H9 (cell line): ENCODE measurements at regions not wholly inside any gene's neighbourhood (a gene's known extent, or its start where the extent isn't known, plus 50 kb on each side); places are given as distances from the start of the nearest gene placed in this dataset.

Experiments
- DNase-seq: peaks from one replicate; pipeline ENCODE4 v3.0.0-alpha.2; 2017
- H2AFZ ChIP-seq: one replicate; pipeline ENCODE4 v1.6.1; 2013; ENCODE audit warnings: mild to moderate bottlenecking, low read length, control low read depth, moderate library complexity
- H2AK5ac ChIP-seq: 2 replicates; pipeline ENCODE4 v1.6.1; 2013; ENCODE audit warnings: low read length, control low read depth, mixed read lengths; ENCODE audit not compliant: insufficient read length
- H2BK120ac ChIP-seq: one replicate; pipeline ENCODE4 v1.6.1; 2013; ENCODE audit warnings: low read depth, mild to moderate bottlenecking, low read length, control low read depth, inconsistent platforms; ENCODE audit not compliant: poor library complexity, severe bottlenecking
- H2BK12ac ChIP-seq: 2 replicates; pipeline ENCODE4 v1.6.1; 2013; ENCODE audit warnings: low read length, control low read depth, mixed read lengths, low read depth; ENCODE audit not compliant: insufficient read length
- H2BK15ac ChIP-seq: 2 replicates; pipeline ENCODE4 v1.6.1; 2013; ENCODE audit warnings: low read depth, low read length, control low read depth
- H2BK20ac ChIP-seq: one replicate; pipeline ENCODE4 v1.6.1; 2013; ENCODE audit warnings: low read depth, mild to moderate bottlenecking, low read length, control low read depth, inconsistent platforms; ENCODE audit not compliant: poor library complexity, severe bottlenecking
- H2BK5ac ChIP-seq: 2 replicates; pipeline ENCODE4 v1.6.1; 2013; ENCODE audit warnings: low read length, control low read depth, mixed read lengths; ENCODE audit not compliant: insufficient read length
- H3K14ac ChIP-seq: 2 replicates; pipeline ENCODE4 v1.6.1; 2013; ENCODE audit warnings: low read length, control low read depth; ENCODE audit not compliant: insufficient read depth
- H3K18ac ChIP-seq: 2 replicates; pipeline ENCODE4 v1.6.1; 2013; ENCODE audit warnings: low read depth, mild to moderate bottlenecking, mixed read lengths, low read length, control low read depth; ENCODE audit not compliant: insufficient read length
- H3K23ac ChIP-seq: 2 replicates; pipeline ENCODE4 v1.6.1; 2013; ENCODE audit warnings: low read length, control low read depth, mixed read lengths, low read depth; ENCODE audit not compliant: insufficient read length
- H3K23me2 ChIP-seq: 2 replicates; pipeline ENCODE4 v1.6.1; 2013; ENCODE audit warnings: low read depth, mild to moderate bottlenecking, mixed read lengths, low read length, control low read depth; ENCODE audit not compliant: insufficient read length, poor library complexity, severe bottlenecking
- H3K27ac ChIP-seq: 2 replicates; pipeline ENCODE4 v1.5.1; 2013; ENCODE audit warnings: low read length, control low read depth, mixed read lengths, low read depth; ENCODE audit not compliant: insufficient read length
- H3K27me3 ChIP-seq: 2 replicates; pipeline ENCODE4 v1.6.1; 2013; ENCODE audit warnings: low read length, control low read depth, inconsistent platforms; ENCODE audit not compliant: insufficient read depth
- H3K4ac ChIP-seq: 2 replicates; pipeline ENCODE4 v1.6.1; 2013; ENCODE audit warnings: low read depth, mild to moderate bottlenecking, control low read depth, inconsistent platforms, low read length, moderate library complexity
- H3K4me1 ChIP-seq: 2 replicates; pipeline ENCODE4 v1.6.1; 2013; ENCODE audit warnings: low read length, control low read depth, inconsistent platforms; ENCODE audit not compliant: insufficient read depth
- H3K4me2 ChIP-seq: 2 replicates; pipeline ENCODE4 v1.6.1; 2013; ENCODE audit warnings: low read length, control low read depth, mixed read lengths; ENCODE audit not compliant: insufficient read length, insufficient read depth
- H3K56ac ChIP-seq: 2 replicates; pipeline ENCODE4 v1.6.1; 2013; ENCODE audit warnings: low read depth, mild to moderate bottlenecking, mixed read lengths, low read length, control low read depth; ENCODE audit not compliant: insufficient read length
- H3K79me1 ChIP-seq: 2 replicates; pipeline ENCODE4 v1.6.1; 2013; ENCODE audit warnings: low read depth, mild to moderate bottlenecking, moderate library complexity, low read length, control low read depth, inconsistent platforms; ENCODE audit not compliant: insufficient read depth, poor library complexity, severe bottlenecking
- H3K79me2 ChIP-seq: 2 replicates; pipeline ENCODE4 v1.6.1; 2013; ENCODE audit warnings: low read length, control low read depth, inconsistent platforms; ENCODE audit not compliant: insufficient read depth
- H3K9ac ChIP-seq: 2 replicates; pipeline ENCODE4 v1.6.1; 2013; ENCODE audit warnings: low read length, control low read depth, mixed read lengths; ENCODE audit not compliant: insufficient read length; ENCODE audit errors: extremely low read depth
- H3K9me3 ChIP-seq: one replicate; pipeline ENCODE4 v1.6.1; 2013; ENCODE audit warnings: low read depth, low read length, inconsistent platforms; ENCODE audit not compliant: control insufficient read depth
- H3T11ph ChIP-seq: one replicate; pipeline ENCODE4 v1.6.1; 2013; ENCODE audit warnings: mild to moderate bottlenecking, low read length, control low read depth, inconsistent platforms
- H4K20me1 ChIP-seq: one replicate; pipeline ENCODE4 v1.6.1; 2013; ENCODE audit not compliant: control insufficient read depth, insufficient read length, insufficient read depth
- H4K5ac ChIP-seq: 2 replicates; pipeline ENCODE4 v1.6.1; 2013; ENCODE audit warnings: low read depth, mild to moderate bottlenecking, mixed read lengths, low read length, control low read depth; ENCODE audit not compliant: insufficient read length
- H4K8ac ChIP-seq: replicated peaks from 2 replicates; pipeline ENCODE4 v1.6.1; 2013; ENCODE audit warnings: low read length, control low read depth, mixed read lengths, low read depth; ENCODE audit not compliant: insufficient read length
- H4K91ac ChIP-seq: 2 replicates; pipeline ENCODE4 v1.6.1; 2013; ENCODE audit warnings: low read depth, mild to moderate bottlenecking, moderate library complexity, mixed read lengths, low read length, control low read depth; ENCODE audit not compliant: insufficient read length
- H3K27ac Mint-ChIP-seq, 3 experiments: 2 replicates in 2 of 3; 3 replicates in 1 of 3; pipeline ENCODE4 v1.8.0; 2020 to 2021; ENCODE audit warnings: mixed read lengths in 3 of 3, mild to moderate bottlenecking in 1 of 3, moderate library complexity in 1 of 3
- H3K27me3 Mint-ChIP-seq: 2 replicates; pipeline ENCODE4 v1.8.0; 2021; ENCODE audit warnings: low read depth, mild to moderate bottlenecking, moderate library complexity, mixed read lengths
- H3K36me3 Mint-ChIP-seq, 3 experiments: 2 replicates in 2 of 3; 3 replicates in 1 of 3; pipeline ENCODE4 v1.8.0; 2020 to 2021; ENCODE audit warnings: low read depth in 3 of 3, mixed read lengths in 3 of 3; ENCODE audit not compliant: insufficient read depth in 1 of 3
- H3K4me1 Mint-ChIP-seq, 2 experiments: 2 replicates each; pipeline ENCODE4 v1.8.0; 2020; ENCODE audit warnings: mixed read lengths in 2 of 2
- H3K4me3 Mint-ChIP-seq, 2 experiments: 2 replicates in 1 of 2; 3 replicates in 1 of 2; pipeline ENCODE4 v1.8.0; 2020 to 2021; ENCODE audit warnings: mild to moderate bottlenecking in 2 of 2, mixed read lengths in 2 of 2, moderate library complexity in 1 of 2
- H3K9me3 Mint-ChIP-seq, 2 experiments: 2 replicates in 1 of 2; 3 replicates in 1 of 2; pipeline ENCODE4 v1.8.0; 2020; ENCODE audit warnings: mild to moderate bottlenecking in 2 of 2, mixed read lengths in 2 of 2, moderate library complexity in 1 of 2
- WGBS: extraction: QIAGEN DNeasy Blood & Tissue Kit; methylation state at CpG from one replicate; pipeline ENCODE4 v1.1.7; 2013; ENCODE audit warnings: missing lambda C conversion rate, low lambda C conversion rate, mixed read lengths; ENCODE audit not compliant: insufficient read length; ENCODE audit errors: extremely low coverage; 5-methylcytosine and 5-hydroxymethylcytosine counted together
- TF ChIP-seq, protein P1 (sequence below): fragments of 200-600 bp; sonication (generic); conservative IDR thresholded peaks from 3 replicates; pipeline ENCODE4 v1.8.0; 2021; ENCODE audit warnings: antibody characterized with exemption, mild to moderate bottlenecking

- Histone ChIP-seq H3K9ac (no peak overlapping the region), H4K8ac (no peak overlapping the region), H2BK120ac (no peak overlapping the region), H2BK15ac (no peak overlapping the region), H4K91ac (no peak overlapping the region), H3K23me2 (no peaks in the 10 kb centered on the region), H3K27me3 (no peaks in the 10 kb centered on the region), H3K56ac (no peak overlapping the region), H2BK20ac (no peak overlapping the region), H2AK5ac (no peak overlapping the region), H3T11ph (no peak overlapping the region), H3K9me3 (no peaks in the 10 kb centered on the region), H4K20me1 (no peaks in the 10 kb centered on the region), H3K79me1 (no peaks in the 10 kb centered on the region), H2AFZ (no peak overlapping the region), H2BK5ac (no peak overlapping the region), H3K18ac (no peak overlapping the region), H3K4me2 (no peak overlapping the region), H4K5ac (no peak overlapping the region), H3K23ac (no peak overlapping the region), H3K4me1 (no peaks in the 10 kb centered on the region), H3K4ac (no peak overlapping the region), H3K27ac (no peak overlapping the region), H3K79me2 (no peaks in the 10 kb centered on the region), H2BK12ac (no peak overlapping the region), H3K14ac (no peak overlapping the region)
- DNase-seq, result no peak
- H3K9me3 Mint-ChIP-seq, result no peaks in the 10 kb centered on the region; a peak in 1 of 5 replicates
- TF ChIP-seq, protein P1, sequence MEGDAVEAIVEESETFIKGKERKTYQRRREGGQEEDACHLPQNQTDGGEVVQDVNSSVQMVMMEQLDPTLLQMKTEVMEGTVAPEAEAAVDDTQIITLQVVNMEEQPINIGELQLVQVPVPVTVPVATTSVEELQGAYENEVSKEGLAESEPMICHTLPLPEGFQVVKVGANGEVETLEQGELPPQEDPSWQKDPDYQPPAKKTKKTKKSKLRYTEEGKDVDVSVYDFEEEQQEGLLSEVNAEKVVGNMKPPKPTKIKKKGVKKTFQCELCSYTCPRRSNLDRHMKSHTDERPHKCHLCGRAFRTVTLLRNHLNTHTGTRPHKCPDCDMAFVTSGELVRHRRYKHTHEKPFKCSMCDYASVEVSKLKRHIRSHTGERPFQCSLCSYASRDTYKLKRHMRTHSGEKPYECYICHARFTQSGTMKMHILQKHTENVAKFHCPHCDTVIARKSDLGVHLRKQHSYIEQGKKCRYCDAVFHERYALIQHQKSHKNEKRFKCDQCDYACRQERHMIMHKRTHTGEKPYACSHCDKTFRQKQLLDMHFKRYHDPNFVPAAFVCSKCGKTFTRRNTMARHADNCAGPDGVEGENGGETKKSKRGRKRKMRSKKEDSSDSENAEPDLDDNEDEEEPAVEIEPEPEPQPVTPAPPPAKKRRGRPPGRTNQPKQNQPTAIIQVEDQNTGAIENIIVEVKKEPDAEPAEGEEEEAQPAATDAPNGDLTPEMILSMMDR, result no peak
- no peak overlapping the region for H3K27ac Mint-ChIP-seq
- no peaks in the 10 kb centered on the region for H3K36me3 Mint-ChIP-seq
- WGBS, result no CpG with 5 or more reads among the region's 16 CpGs
- no peak overlapping the region for H3K4me3 Mint-ChIP-seq
- no peaks in the 10 kb centered on the region for H3K27me3 Mint-ChIP-seq
- H3K4me1 Mint-ChIP-seq, result no peaks in the 10 kb centered on the region
These were observed 573.9 kb upstream of the SALL3 start for GRCh38 chr18:78405763-78406162.
